HCT116 (cell line): ENCODE measurements at regions not wholly inside any gene's neighbourhood (a gene's known extent, or its start where the extent isn't known, plus 50 kb on each side); places are given as distances from the start of the nearest gene placed in this dataset.

ENCODE experiments used
- ATF3 ChIP-seq: IDR thresholded peaks from 2 replicates; pipeline ENCODE4 v1.6.1; 2012
- CEBPB ChIP-seq: IDR thresholded peaks from 2 replicates; pipeline ENCODE4 v1.6.1; 2012; ENCODE audit warnings: low read depth
- CTCF ChIP-seq, 3 experiments: fragments of 200-600 bp in 1 of 3; sonication (generic) in 1 of 3; IDR thresholded peaks in 2 of 3; conservative IDR thresholded peaks in 1 of 3; 2 replicates each; pipeline ENCODE4 v1.5.1; 2012 to 2017; ENCODE audit warnings: low read depth in 2 of 3, low read length in 2 of 3, antibody characterized with exemption in 1 of 3, borderline replicate concordance in 1 of 3, control low read depth in 1 of 3, mild to moderate bottlenecking in 1 of 3, mixed read lengths in 1 of 3, mixed run types in 1 of 3, moderate library complexity in 1 of 3; ENCODE audit not compliant: insufficient read depth in 1 of 3
- EGR1 ChIP-seq: IDR thresholded peaks from 2 replicates; pipeline ENCODE4 v1.6.1; 2012; ENCODE audit warnings: low read depth
- ELF1 ChIP-seq: IDR thresholded peaks from 2 replicates; pipeline ENCODE4 v1.6.1; 2012; ENCODE audit warnings: low read depth, borderline replicate concordance
- POLR2A ChIP-seq: IDR thresholded peaks from 2 replicates; pipeline ENCODE4 v1.7.0; 2011; ENCODE audit warnings: borderline replicate concordance; ENCODE audit not compliant: insufficient read depth, insufficient read length; ENCODE audit errors: extremely low read depth
- RAD21 ChIP-seq: IDR thresholded peaks from 2 replicates; pipeline ENCODE4 v1.6.1; 2012; ENCODE audit warnings: low read depth, mild to moderate bottlenecking
- SIN3A ChIP-seq: IDR thresholded peaks from 2 replicates; pipeline ENCODE4 v1.6.1; 2012; ENCODE audit warnings: low read depth
- SP1 ChIP-seq: IDR thresholded peaks from 2 replicates; pipeline ENCODE4 v1.6.1; 2012; ENCODE audit warnings: low read depth
- TCF7L2 ChIP-seq: IDR thresholded peaks from 2 replicates; pipeline ENCODE4 v1.7.0; 2011; ENCODE audit warnings: borderline replicate concordance, inconsistent platforms; ENCODE audit not compliant: insufficient read depth, insufficient read length; ENCODE audit errors: extremely low read depth
- ZNF274 ChIP-seq: fragments of 200-500 bp; sonication (Bioruptor generic); IDR thresholded peaks from 2 replicates; pipeline ENCODE4 v1.6.1; 2014; ENCODE audit warnings: mild to moderate bottlenecking, low read depth, low read length, inconsistent platforms
- TF ChIP-seq, protein P1 (sequence below): IDR thresholded peaks from 2 replicates; pipeline ENCODE4 v1.6.1; 2012; ENCODE audit warnings: low read depth

GRCh38 chr17:34484193-34484733 is 95.1 kb upstream of the TMEM132E start:
- no peak for TF ChIP-seq ELF1
- no peak for TF ChIP-seq EGR1
- TF ChIP-seq CEBPB: no peak
- no peak for TF ChIP-seq ZNF274
- TF ChIP-seq POLR2A: no peak
- TF ChIP-seq CTCF (IDR thresholded peaks at IDR 0.05 in 2 of 3, conservative IDR thresholded peaks at IDR 0.05 in 1 of 3; ENCODE audit: borderline replicate concordance in 1 of 3, insufficient read depth in 1 of 3, low read depth in 2 of 3, low read length in 2 of 3): no peak
- TF ChIP-seq SP1: no peak
- TF ChIP-seq, protein P1, sequence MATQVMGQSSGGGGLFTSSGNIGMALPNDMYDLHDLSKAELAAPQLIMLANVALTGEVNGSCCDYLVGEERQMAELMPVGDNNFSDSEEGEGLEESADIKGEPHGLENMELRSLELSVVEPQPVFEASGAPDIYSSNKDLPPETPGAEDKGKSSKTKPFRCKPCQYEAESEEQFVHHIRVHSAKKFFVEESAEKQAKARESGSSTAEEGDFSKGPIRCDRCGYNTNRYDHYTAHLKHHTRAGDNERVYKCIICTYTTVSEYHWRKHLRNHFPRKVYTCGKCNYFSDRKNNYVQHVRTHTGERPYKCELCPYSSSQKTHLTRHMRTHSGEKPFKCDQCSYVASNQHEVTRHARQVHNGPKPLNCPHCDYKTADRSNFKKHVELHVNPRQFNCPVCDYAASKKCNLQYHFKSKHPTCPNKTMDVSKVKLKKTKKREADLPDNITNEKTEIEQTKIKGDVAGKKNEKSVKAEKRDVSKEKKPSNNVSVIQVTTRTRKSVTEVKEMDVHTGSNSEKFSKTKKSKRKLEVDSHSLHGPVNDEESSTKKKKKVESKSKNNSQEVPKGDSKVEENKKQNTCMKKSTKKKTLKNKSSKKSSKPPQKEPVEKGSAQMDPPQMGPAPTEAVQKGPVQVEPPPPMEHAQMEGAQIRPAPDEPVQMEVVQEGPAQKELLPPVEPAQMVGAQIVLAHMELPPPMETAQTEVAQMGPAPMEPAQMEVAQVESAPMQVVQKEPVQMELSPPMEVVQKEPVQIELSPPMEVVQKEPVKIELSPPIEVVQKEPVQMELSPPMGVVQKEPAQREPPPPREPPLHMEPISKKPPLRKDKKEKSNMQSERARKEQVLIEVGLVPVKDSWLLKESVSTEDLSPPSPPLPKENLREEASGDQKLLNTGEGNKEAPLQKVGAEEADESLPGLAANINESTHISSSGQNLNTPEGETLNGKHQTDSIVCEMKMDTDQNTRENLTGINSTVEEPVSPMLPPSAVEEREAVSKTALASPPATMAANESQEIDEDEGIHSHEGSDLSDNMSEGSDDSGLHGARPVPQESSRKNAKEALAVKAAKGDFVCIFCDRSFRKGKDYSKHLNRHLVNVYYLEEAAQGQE: no peak
- TF ChIP-seq SIN3A: no peak
- TF ChIP-seq ATF3: no peak
- TF ChIP-seq TCF7L2: no peak
- TF ChIP-seq RAD21: no peak
